IMR-90 (cell line): ENCODE measurements at regions not wholly inside any gene's neighbourhood (a gene's known extent, or its start where the extent isn't known, plus 50 kb on each side); places are given as distances from the start of the nearest gene placed in this dataset.
A peak's percentile ranks its signal among the peaks of the same experiment; 100 is the strongest.

Experiments
- ATAC-seq: fragments of 200-7000 bp; cut with Tn5 transposase; 2 replicates; pipeline ENCODE4 v1.9.1; 2020; ENCODE audit warnings: low read depth, mild to moderate bottlenecking, moderate library complexity
- BruUV-seq: library from RNA; stranded (reverse); fragments of 400-500 nt; replicated peaks from 2 replicates; lab custom pipeline; 2021; lab: Mats Ljungman, UMichigan
- CTCF ChIA-PET: fragments of 300-600 bp; formaldehyde crosslinking; extraction: SDS; loops from one replicate; lab custom pipeline; 2021; ENCODE audit warnings: antibody characterized with exemption; lab: Yijun Ruan, JAX
- POLR2A ChIA-PET: fragments of 300-600 bp; sonication (Branson Sonifier 250); formaldehyde crosslinking; loops from one replicate; lab custom pipeline; 2022; ENCODE audit warnings: antibody characterized with exemption; ENCODE audit not compliant: unreplicated experiment; lab: Charles Lee
- DNase-seq: peaks from one replicate; pipeline ENCODE4 v3.0.0; 2013
- H2AFZ ChIP-seq: replicated peaks from 2 replicates; pipeline ENCODE3; 2013; ENCODE audit warnings: low read length, mild to moderate bottlenecking; ENCODE audit not compliant: poor library complexity
- H2AK5ac ChIP-seq: 2 replicates; pipeline ENCODE4 v1.6.1; 2013; ENCODE audit warnings: low read depth, low read length, inconsistent platforms
- H2AK9ac ChIP-seq: replicated peaks from 2 replicates; pipeline ENCODE3; 2013; ENCODE audit warnings: mild to moderate bottlenecking, low read depth, low read length, moderate library complexity; ENCODE audit not compliant: poor library complexity
- H2BK120ac ChIP-seq: 2 replicates; pipeline ENCODE4 v1.6.1; 2013; ENCODE audit warnings: low read depth, low read length, inconsistent platforms
- H2BK15ac ChIP-seq: 3 replicates; pipeline ENCODE4 v1.6.1; 2013; ENCODE audit warnings: low read depth, low read length, inconsistent platforms
- H2BK20ac ChIP-seq: 2 replicates; pipeline ENCODE4 v1.6.1; 2013; ENCODE audit warnings: low read depth, mild to moderate bottlenecking, inconsistent platforms, low read length, moderate library complexity
- H2BK5ac ChIP-seq: 2 replicates; pipeline ENCODE4 v1.6.1; 2013; ENCODE audit warnings: mild to moderate bottlenecking, low read depth, low read length, inconsistent platforms; ENCODE audit not compliant: poor library complexity, severe bottlenecking
- H3K14ac ChIP-seq: replicated peaks from 2 replicates; pipeline ENCODE4 v1.6.1; 2013; ENCODE audit warnings: low read depth, low read length, inconsistent platforms
- H3K18ac ChIP-seq: 2 replicates; pipeline ENCODE4 v1.6.1; 2013; ENCODE audit warnings: low read depth, low read length, control low read depth
- H3K23ac ChIP-seq: 2 replicates; pipeline ENCODE4 v1.6.1; 2013; ENCODE audit warnings: low read depth, low read length, inconsistent platforms
- H3K27ac ChIP-seq: 2 replicates; pipeline ENCODE4 v1.5.1; 2013; ENCODE audit warnings: mild to moderate bottlenecking, control low read depth, low read length; ENCODE audit not compliant: insufficient read depth
- H3K27me3 ChIP-seq: 2 replicates; pipeline ENCODE4 v1.6.1; 2013; ENCODE audit warnings: low read length; ENCODE audit not compliant: control insufficient read depth, insufficient read depth
- H3K36me3 ChIP-seq: 2 replicates; pipeline ENCODE4 v1.6.1; 2013; ENCODE audit warnings: low read length, mixed read lengths; ENCODE audit not compliant: control insufficient read depth, insufficient read depth
- H3K4ac ChIP-seq: 2 replicates; pipeline ENCODE4 v1.6.1; 2013; ENCODE audit warnings: low read depth, low read length, inconsistent platforms
- H3K4me1 ChIP-seq: 2 replicates; pipeline ENCODE4 v1.6.1; 2013; ENCODE audit warnings: low read length, mixed read lengths; ENCODE audit not compliant: control insufficient read depth, insufficient read depth
- H3K4me2 ChIP-seq: 2 replicates; pipeline ENCODE4 v1.6.1; 2013; ENCODE audit warnings: low read depth, mild to moderate bottlenecking, control low read depth, low read length, moderate library complexity
- H3K4me3 ChIP-seq: 2 replicates; pipeline ENCODE4 v1.5.1; 2013; ENCODE audit warnings: low read depth, mild to moderate bottlenecking, control low read depth, low read length, moderate library complexity; ENCODE audit not compliant: insufficient read depth
- H3K56ac ChIP-seq: 2 replicates; pipeline ENCODE4 v1.6.1; 2013; ENCODE audit warnings: low read length, inconsistent platforms; ENCODE audit not compliant: insufficient read depth; ENCODE audit errors: extremely low read depth
- H3K79me1 ChIP-seq, 2 experiments: 2 replicates each; pipeline ENCODE4 v1.6.1; 2013; ENCODE audit warnings: low read length in 2 of 2, inconsistent platforms in 1 of 2, low read depth in 1 of 2
- H3K9ac ChIP-seq: 2 replicates; pipeline ENCODE4 v1.6.1; 2013; ENCODE audit warnings: low read depth, low read length, control low read depth
- H3K9me1 ChIP-seq: 2 replicates; pipeline ENCODE4 v1.6.1; 2013; ENCODE audit warnings: low read length, inconsistent platforms; ENCODE audit not compliant: insufficient read depth
- H3K9me3 ChIP-seq: 2 replicates; pipeline ENCODE4 v1.6.1; 2013; ENCODE audit warnings: low read length; ENCODE audit not compliant: control insufficient read depth, insufficient read depth
- H4K20me1 ChIP-seq: 2 replicates; pipeline ENCODE4 v1.6.1; 2013; ENCODE audit warnings: low read length, inconsistent platforms; ENCODE audit not compliant: insufficient read depth
- H4K5ac ChIP-seq: 2 replicates; pipeline ENCODE4 v1.6.1; 2013; ENCODE audit warnings: mild to moderate bottlenecking, low read depth, low read length, control low read depth
- H4K8ac ChIP-seq, 2 experiments: 2 replicates each; pipeline ENCODE4 v1.6.1; 2013; ENCODE audit warnings: low read depth in 2 of 2, low read length in 2 of 2, control low read depth in 1 of 2, inconsistent platforms in 1 of 2
- H4K91ac ChIP-seq: 2 replicates; pipeline ENCODE4 v1.6.1; 2013; ENCODE audit warnings: low read depth, low read length, inconsistent platforms; ENCODE audit not compliant: insufficient read depth
- CTCF ChIP-seq: conservative IDR thresholded peaks from 2 replicates; pipeline ENCODE4 v1.5.1; 2012; ENCODE audit warnings: mild to moderate bottlenecking, low read depth, low read length, improper control_type of control experiment
- MAFK ChIP-seq: IDR thresholded peaks from 2 replicates; pipeline ENCODE4 v1.6.1; 2012; ENCODE audit warnings: low read depth, low read length, improper control_type of control experiment
- MAZ ChIP-seq: IDR thresholded peaks from 2 replicates; pipeline ENCODE4 v1.6.1; 2012; ENCODE audit warnings: low read depth, mild to moderate bottlenecking, low read length, improper control_type of control experiment, moderate library complexity, borderline replicate concordance
- MXI1 ChIP-seq: IDR thresholded peaks from 2 replicates; pipeline ENCODE4 v1.6.1; 2012; ENCODE audit warnings: low read depth, mild to moderate bottlenecking, low read length, moderate library complexity, borderline replicate concordance
- NFE2L2 ChIP-seq: fragments of 150-350 bp; IDR thresholded peaks from 2 replicates; pipeline ENCODE4 v1.6.1; 2016; ENCODE audit warnings: low read depth, mild to moderate bottlenecking, low read length
- SMC3 ChIP-seq: fragments of 150-350 bp; IDR thresholded peaks from 2 replicates; pipeline ENCODE4 v1.6.1; 2016; ENCODE audit warnings: low read depth, mild to moderate bottlenecking, antibody characterized with exemption, low read length, moderate library complexity
- USF2 ChIP-seq: fragments of 150-350 bp; IDR thresholded peaks from 2 replicates; pipeline ENCODE4 v1.6.1; 2017; ENCODE audit warnings: mild to moderate bottlenecking, antibody characterized with exemption, low read length, low read depth
- WGBS, 2 experiments: methylation state at CpG; one replicate each; pipeline versions ENCODE4 v1.1.5 to v1.1.7; 2013; ENCODE audit warnings: missing lambda C conversion rate in 2 of 2; ENCODE audit not compliant: insufficient read length in 1 of 2; ENCODE audit errors: extremely low coverage in 2 of 2; 5-methylcytosine and 5-hydroxymethylcytosine counted together
- dilution Hi-C: fragments of 300-500 bp; cut with HindIII; formaldehyde crosslinking; loops from one replicate; pipeline ENCODE4 v1.14.3; 2018; ENCODE audit warnings: low sequenced_read_pairs; ENCODE audit not compliant: unreplicated experiment
- in situ Hi-C: fragments of 300-500 bp; cut with MboI; formaldehyde crosslinking; loops from 3 replicates; pipeline ENCODE4 v1.14.3; 2019; ENCODE audit warnings: low sequenced_read_pairs, inconsistent platforms, mixed read lengths
- intact Hi-C: fragments of 100-400 bp; cut with micrococcal nuclease; formaldehyde crosslinking; loops from 2 replicates; pipeline ENCODE4 v1.10.0; 2022

- Histone ChIP-seq H3K36me3 (no peaks in the 10 kb centered on the region), H2BK20ac (peak overlapping the region; percentile 59), H4K5ac (no peak overlapping the region), H3K18ac (no peak overlapping the region), H3K23ac (no peak overlapping the region), H3K56ac (no peak overlapping the region), H3K27ac (no peak overlapping the region), H4K91ac (no peak overlapping the region), H3K9me3 (no peaks in the 10 kb centered on the region), H3K4me3 (no peak overlapping the region), H3K79me1 (no peaks in the 10 kb centered on the region), H2AK5ac (peak overlapping the region; percentile 27), H3K4me2 (no peak overlapping the region), H4K8ac (no peak overlapping the region), H3K9me1 (peaks cover 16% of the 10 kb centered on the region), H2BK5ac (no peak overlapping the region), H4K20me1 (no peaks in the 10 kb centered on the region), H2AFZ (no peak overlapping the region), H3K9ac (no peak overlapping the region), H2BK120ac (peak overlapping the region; percentile 63), H2BK15ac (0 out of 3 replicates have a peak overlapping the region, but pooled peaks have one; percentile 17), H3K4me1 (peaks cover 13% of the 10 kb centered on the region), H3K27me3 (no peaks in the 10 kb centered on the region), H2AK9ac (no peak overlapping the region), H3K4ac (peak overlapping the region; percentile 45; the same call in 1 of the 2 replicates), H3K14ac (peak overlapping the region; percentile 45; the same call in 1 of the 2 replicates)
- POLR2A ChIA-PET, result no interaction called here
- peak; percentile 17 for DNase-seq
- 76% methylated on average over 2 of the region's 7 CpGs; no CpG with 5 or more reads in 1 of the 2 experiments for WGBS, 2 experiments
- TF ChIP-seq NFE2L2 (0 out of 2 replicates have a peak, but pooled peaks have one; percentile 11), MAFK (no peak), CTCF (no peak), MAZ (no peak), SMC3 (no peak), MXI1 (no peak), USF2 (no peak)
- ATAC-seq, result no peak
- dilution Hi-C loops, result no loop called here
- no TSS peak for BruUV-seq
- CTCF ChIA-PET, result no interaction called here
- intact Hi-C loops, result no loop called here
- in situ Hi-C loops, result no loop called here
Measured at GRCh38 chr10:78454123-78454645, 420.5 kb downstream of the RPS24 start.
